HG03571 (cell line): ENCODE measurements at regions not wholly inside any gene's neighbourhood (a gene's known extent, or its start where the extent isn't known, plus 50 kb on each side); places are given as distances from the start of the nearest gene placed in this dataset.

ENCODE experiments used
- ATAC-seq: cut with Tn5 transposase; IDR thresholded peaks from one replicate; pipeline ENCODE4 v1.9.1; 2021; ENCODE audit not compliant: unreplicated experiment

DNA sequence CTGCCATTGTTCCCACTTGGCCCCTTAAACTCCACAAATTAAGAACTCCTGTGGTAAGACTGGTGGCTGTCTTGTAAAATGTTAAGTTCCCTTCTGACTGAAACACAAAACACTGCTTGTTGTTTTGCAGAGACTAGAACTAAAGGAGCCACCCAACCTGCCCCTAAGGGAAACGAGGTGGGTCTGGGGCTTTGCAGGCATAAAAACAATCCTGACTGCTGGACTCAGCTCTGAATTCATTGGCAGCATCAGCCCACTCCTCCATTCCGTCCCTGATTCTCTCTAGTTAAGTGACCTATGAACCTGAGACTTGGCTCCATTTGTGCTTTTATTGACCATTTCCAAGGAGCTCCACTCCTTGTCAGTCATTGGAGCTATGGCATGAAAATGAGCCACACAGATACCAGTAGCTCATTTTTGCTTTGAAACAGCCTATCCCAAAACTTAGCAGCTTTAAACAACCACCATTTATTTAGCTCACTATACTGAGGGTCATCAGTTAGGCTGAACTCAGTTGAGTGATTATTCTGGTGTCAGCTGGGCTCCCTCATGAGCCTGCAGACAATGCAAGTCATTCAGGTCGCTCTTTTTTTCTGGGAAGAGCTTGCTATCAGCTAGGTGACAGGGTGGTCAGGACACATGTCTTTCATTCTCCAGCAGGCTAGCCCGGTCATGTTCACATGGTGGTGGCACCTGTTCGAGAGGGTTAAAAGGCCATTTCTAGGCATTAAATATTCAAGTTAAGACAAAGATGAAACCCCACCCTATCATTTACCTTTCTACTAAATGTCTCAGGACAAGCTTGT, 175.1 kb upstream of the CTNNB1 start:
- no peak for ATAC-seq

DNA sequence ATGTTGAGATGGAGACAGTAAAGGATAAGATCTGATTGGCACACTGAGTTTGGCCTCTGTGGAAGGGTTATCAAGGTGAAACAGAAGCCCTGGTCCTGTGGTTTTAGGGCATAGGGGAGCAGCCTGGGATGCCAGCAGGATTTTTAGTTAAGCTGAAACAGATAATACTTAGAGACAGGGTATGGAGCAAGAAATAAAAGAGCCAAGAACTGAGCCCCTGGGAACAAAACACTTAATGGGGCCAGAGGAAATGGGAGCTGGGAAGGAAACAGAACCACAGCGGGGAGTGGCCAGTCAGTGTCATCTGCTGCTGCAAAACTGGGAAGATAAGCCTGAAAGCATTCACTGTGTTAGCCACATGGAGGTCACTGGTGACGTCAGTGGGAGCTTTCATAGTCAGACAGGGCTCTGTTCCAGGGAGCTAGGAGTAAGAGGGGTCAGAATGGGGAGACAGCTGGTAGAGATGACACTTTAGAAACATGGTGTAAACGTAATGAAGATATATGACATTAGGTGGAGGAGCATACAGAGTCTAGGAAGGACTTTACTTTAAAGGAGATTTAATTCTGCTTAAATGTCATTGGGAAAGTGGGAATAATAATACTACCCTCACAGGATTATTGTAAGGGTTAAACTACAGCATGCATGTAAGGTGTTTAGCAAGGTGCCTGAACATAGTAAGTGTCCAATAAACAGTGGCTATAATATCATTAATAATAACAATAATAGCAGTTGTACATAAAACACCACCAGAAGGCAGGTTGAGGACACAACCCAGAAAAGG, 172.7 kb upstream of the CTNNB1 start:
- ATAC-seq = no peak

DNA sequence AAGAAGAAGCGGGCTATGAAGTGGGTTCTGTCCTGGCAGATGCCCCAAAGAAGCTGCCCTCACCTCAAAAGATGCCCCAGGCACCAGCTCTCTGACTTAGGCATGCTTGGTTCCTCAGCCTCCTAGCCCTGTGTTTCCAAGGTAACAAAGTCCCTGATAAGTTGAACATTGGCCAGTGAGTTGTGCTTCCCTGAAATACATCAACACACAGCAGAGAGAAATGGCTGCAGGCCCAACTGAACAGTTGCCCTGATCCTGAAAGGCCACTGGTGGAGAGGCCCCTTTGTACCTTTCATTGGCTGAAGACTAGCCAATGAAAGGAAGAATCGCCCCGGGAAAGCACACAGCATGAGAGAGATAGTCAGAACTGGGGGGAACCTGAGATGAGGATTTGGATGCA, 169.9 kb upstream of the CTNNB1 start:
- ATAC-seq = no peak

DNA sequence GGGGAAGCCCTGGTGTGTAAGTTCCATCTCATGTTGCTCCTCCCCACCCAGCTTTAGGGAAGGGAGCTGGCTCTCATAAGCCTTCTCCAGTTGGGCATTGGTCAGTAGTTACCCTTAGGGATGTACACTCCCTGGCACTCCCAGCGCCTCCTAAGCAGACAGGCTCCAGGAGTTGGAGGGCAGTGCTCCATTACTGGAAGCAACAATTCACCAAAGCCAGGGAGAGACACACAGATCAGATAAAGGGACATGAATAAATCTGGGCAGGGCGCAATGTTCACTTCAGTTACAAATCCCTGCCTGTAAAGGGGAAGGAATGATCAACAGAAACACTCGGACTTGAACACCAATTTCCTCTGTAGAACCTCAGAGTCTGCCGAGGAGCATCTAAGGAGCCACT, 169.1 kb upstream of the CTNNB1 start:
- no peak for ATAC-seq

DNA sequence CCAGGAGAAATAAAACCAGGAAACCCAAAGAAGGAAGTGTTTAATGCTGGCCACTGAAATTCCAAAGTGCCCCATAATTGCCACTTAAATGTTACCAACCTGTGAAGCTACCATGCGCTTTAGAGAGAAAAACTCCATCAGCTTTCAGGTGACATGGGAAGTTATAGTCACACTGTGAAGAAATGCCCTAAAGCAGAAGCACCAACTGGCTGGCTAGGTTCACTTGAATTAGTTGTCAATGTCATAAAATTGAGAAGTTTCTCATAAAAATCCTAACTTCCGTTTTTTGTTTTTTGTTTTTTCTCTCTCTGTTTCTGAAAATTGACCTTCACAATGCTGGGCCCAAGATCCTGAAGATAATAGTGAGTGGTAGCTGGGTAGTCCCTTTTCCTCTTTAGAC, 167.9 kb upstream of the CTNNB1 start:
- no peak for ATAC-seq

DNA sequence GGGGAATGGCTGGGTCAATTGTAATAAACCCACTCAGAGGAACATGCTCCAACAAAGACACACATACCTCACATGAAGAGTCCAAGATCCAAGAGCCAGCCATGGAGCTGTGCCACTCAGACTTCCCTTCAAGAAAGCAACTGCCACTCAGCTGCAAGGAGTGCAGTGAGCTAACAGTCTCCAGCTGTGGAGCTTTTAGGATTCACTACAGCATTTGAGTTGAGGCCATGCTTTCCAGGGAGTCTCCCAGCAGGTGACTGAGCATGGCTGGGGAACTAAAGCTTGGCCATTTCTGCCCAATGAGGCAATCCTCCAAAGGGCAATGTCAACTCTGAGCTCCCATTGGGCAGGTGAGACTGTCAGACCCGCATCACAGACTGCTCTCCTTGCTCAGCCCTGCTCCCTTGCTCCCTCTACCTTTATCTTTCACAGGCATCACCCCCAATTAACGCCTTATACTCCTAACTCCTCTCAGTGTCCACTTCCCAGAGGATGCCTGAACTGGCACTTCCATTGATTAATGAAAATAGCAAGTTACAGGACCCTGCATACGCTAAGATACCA, 165.3 kb upstream of the CTNNB1 start:
- no peak for ATAC-seq

DNA sequence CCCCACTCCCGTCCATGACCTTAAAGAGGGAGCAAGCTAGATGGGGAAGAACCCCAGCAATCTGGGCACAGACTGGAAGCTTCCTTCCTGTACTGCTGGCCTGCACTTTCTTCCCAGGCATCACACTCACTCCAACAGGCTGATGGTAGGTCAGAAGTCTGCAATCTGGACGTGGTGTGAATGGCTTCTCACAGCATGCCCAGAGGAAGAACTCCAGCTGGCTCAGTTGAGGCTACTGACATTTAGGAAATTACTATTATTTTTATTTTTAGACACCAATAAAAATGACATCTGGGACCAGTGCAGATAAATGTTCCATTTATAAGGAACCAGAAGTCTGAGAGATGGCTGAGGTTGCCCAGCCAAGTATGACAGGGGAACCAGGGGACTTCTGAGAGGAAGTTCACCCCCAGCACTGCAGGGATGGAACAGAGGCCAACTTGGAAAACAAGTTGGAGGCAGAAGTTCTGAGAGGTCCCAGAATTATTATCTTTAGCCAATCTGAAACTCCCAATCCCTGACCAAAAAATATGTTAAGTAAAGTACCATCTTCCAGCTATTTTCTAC, 163.8 kb upstream of the CTNNB1 start:
- ATAC-seq = no peak

DNA sequence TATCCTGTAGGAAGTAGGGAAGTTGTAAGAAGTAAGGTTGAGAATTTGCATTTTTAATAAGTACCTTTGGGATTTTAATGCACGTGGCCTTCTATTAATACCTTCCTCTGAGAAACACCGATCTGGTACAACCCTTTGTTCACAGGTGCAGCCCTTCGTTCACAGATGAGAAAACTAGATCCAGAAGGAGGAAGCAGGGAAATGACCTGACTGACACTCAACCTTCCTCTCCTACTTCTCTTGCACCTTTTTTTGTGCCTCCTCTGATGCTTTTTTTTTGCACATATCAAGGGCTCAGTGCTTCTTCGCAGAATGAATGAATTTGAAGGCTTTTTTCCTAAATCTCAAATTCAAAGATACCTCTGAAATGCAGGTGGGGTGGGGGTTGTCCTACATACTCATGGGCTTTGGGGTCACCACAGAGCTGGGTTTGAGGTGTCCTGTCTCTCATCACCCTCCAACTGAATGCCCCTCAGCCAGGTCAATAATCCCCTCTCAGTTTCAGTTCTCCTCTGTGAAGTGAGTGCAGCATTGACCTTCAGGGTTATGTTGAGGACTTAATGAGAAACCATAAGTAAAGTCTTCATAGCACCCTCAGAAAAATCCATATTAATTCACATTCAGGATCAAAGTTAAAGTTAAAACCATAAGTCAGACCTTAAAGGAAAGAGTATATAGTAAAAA, 161.5 kb upstream of the CTNNB1 start:
- ATAC-seq = no peak

DNA sequence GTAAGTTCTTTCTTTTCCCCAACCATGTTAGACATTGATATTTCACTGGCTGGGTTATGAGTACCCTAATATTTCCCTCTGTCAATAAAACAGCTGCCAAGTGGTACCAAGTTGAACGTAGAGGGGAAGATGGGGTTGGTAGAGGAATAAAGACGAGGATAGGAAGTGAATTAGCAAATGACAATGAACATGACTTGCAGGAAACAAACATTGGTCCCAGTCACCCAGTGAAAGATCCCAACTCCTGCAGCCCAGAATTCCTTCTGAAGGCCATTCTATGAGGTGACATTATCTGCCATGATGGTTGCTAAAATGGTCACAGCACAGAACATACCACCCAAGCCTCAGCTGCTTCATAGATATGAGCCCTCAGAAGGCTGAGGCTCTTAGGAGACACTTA, 159.0 kb upstream of the CTNNB1 start:
- ATAC-seq = no peak

DNA sequence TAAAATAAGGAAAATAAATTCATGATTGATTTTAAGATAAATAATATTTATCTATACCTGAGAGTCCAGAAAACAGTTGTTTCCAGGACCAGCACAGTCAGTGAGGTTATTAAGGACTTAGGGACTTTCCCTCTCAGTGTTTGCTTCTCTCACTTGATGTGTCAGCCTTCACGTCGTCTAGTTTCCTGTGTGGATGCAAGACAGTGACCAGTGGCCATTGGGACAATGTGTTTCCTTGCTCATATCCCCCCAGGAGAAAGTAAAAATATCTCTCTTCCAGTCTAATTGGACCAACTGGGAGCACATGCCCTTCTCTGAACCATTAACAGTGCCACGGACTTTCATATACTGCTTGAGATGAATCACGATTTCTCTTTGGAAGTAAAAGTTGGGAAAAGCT, 157.8 kb upstream of the CTNNB1 start:
- no peak for ATAC-seq

DNA sequence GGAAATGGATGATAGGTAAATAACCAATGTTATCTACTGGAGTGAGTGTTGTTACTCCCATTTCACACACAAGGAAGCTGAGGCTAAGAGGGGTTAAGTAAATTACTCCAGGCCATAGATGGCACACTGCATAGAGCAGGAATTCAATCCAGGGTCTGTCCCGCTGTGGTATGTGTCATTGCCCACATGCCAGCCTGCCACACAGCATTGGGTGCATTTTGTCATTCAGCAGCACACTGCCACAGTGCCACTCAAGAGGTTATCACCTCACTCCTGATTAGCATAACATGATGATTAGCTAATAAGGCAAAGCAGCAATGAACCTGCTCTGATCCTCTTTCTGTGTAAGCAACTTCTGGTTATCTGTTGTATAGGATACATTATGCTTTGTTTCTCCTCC, 157.4 kb upstream of the CTNNB1 start:
- ATAC-seq = no peak

DNA sequence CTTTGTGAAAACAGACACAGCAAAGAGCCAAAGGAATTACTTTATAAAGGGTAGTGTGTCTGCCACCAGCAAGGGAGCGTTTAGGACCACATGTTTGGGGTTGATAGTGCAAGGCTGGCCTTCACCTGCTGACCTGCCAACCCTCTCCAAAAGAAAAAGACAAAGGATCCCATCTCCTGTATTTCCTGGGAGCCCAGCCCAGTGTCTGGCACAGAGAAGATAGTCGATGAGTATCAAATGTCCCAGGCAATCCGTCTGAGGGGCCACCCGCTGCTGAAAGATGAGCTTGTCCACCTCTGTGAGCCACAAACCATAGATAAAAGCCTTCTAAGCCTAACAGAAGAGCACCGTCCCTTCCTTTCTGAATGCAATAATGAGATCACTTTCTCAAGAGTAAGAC, 154.8 kb upstream of the CTNNB1 start:
- ATAC-seq = no peak

DNA sequence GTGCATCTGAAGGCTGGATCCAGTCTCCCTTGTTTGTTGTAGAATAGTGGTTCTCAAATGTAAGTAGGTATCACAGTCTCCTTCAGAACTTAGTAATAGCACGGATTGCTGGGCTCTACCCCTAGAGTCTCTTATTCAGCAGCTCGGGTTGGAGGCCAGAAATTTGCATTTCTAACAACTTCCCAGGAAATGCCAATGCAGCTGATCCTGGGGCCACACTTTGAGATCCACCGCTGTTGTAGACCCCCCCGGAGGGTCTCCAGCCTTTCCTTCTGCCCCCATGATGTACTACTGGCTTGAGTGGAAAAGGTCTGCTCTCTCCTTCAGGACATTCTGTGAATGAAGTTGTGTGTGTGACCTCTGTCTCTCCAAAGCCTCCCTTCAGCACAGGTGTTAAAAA, 153.8 kb upstream of the CTNNB1 start:
- no peak for ATAC-seq

DNA sequence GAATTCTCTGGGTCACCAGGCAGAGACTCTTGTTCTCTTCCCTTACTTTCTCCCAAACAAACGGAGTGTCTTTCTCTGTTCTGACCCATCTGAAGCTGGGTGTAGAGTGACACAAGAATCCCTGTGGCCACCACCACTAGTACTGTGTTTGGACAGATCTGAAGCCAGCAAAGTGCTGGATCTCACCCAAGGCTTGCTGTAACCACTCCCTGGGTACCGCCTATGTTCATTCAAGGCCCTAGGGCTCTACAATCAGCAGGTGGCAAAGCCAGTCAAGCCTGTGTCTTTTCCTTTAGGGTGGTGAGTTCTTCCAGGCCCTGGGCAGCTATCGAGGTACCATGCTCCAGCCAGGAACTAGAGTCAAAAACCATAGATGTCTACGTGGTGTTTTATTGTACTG, 149.2 kb upstream of the CTNNB1 start:
- no peak for ATAC-seq

DNA sequence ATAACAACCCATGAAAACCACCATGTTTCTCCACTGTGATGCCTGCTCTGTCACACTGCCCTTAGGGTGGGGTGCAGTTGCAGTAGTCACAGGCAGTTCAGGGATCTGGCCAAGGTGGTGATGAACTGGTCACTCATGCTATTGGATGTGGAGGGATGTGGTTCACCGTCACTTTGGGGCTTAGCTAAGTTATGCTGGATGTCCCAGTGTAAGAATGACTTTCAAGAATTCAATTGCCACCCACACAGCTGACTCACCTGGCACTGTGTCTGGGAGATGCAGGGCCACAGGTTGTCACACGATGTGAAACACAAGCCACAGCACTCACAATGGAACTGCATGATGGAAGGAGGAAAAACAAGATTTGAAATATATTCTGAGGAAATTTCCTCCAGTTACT, 146.1 kb upstream of the CTNNB1 start:
- ATAC-seq = no peak

DNA sequence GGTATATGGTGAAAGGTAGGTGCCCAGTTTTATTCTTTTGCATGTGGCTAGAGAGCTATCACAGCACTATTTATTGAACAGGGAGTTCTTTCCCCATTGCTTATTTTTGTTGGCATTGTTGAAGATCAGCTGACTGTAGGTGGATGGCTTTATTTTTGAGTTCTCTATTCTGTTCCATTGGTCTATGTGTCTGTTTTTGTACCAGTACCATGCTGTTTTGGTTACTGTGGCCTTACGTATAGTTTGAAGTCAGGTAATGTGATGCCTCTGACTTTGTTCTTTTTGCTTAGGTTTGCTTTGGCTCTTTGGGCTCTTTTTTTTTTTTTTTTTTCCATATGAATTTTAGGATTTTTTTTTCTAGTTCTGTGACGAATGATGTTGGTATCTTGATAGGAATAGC, 139.2 kb upstream of the CTNNB1 start:
- no peak for ATAC-seq

DNA sequence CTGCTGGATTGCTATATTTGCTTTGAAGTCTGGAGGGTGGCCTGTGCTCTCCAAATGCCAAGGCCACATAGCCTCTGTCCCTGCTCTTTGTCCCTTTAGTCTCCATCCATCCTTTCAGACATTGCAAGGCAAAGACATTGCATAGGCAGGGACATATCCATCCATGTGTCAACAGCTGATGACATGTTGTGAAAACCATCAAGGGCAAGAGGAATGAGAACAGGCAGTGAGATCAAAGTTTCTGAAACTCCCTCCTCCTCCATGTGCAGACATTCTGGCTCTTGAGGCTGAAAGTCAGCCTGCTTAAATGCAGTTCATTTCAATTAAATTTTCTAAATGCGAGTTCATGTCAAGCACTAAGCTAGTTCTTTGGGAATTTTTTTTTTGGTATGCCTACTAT, 135.2 kb upstream of the CTNNB1 start:
- ATAC-seq = no peak

DNA sequence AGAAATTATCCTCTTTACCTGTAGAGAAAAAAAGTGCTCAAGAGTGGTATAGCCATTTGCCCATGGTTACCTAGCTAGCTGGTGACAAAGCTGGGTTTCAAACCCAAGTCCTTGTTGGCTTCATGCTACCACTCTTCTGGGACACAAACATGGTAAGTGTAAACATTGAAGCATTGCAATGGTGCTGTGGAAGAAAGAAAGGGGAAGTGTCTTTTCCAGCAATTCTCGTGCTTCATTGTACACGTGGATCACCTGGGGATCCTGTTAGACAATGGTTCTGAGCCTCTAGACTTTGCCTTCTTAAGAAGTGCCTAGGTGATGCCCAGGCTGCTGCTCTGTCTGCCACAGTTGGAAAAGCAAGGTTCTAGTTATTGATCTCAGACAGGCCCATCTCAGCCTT, 134.8 kb upstream of the CTNNB1 start:
- ATAC-seq = no peak

DNA sequence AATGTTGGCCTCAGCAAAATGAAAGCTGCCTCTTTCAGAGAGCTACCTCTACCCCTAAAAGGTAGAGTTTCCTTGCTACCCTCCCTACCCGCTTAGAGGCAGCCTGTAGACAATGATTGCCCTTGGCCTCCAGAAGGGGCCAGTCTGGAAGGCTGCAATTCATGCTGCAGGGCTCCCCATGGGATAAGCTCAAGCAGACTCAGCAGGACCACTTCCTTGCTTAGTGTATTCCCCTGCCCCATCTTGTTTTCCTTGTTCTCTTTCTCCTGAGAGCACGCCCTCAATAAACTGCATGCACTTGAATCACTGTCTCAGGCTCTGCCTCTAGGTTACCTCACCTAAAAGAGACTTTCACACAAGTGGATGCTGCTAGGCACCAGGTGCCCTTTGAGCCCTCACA, 134.0 kb upstream of the CTNNB1 start:
- ATAC-seq = no peak

DNA sequence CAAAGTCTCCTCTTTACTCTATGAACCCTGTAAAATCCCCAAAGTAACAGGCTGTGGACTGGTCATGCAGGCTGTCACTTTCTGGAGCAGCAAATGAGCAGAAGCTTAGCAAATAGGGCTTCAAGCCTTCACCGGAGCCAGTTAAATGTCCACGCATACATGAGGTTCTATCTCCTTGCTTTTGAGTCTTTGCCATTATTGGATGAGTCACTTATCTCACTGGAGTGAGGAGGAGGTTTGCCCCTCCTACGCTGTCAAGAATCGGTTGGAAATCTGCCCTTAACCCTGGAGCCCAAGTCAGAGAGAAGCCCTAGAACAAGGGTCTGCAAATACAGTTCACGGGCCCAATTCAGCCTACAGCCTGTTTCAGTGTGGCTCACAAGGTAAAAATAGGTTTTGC, 126.1 kb upstream of the CTNNB1 start:
- no peak for ATAC-seq

DNA sequence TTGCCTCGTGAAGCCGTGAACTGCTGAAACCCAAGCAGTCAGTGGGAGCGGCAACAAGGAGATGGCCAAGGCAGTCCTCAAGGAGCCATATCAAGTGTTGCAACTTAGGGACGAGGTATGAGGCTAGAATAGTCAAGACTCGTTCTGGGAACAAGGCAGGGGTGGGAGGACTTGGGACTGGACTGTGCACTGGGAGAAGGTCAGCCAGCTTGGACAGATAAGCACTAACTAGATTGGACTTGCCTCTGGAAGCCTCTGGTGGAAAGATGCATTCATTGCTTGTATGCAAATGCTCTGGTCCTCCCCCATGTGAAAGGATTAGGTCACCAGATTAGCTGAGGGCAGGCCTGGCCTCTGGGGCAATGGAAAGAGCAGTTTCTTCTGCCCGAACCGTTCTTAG, 123.3 kb upstream of the CTNNB1 start:
- no peak for ATAC-seq
